GM12878 (cell line): ENCODE measurements at regions not wholly inside any gene's neighbourhood (a gene's known extent, or its start where the extent isn't known, plus 50 kb on each side); places are given as distances from the start of the nearest gene placed in this dataset.

Experiments
- BHLHE40 ChIP-seq, 2 experiments: fragments of 450-650 bp in 1 of 2; IDR thresholded peaks; 2 replicates each; pipeline ENCODE4 v1.6.1; 2011 to 2017; ENCODE audit warnings: low read depth in 2 of 2, borderline replicate concordance in 1 of 2, improper control_type of control experiment in 1 of 2, low read length in 1 of 2, mild to moderate bottlenecking in 1 of 2
- FOXK2 ChIP-seq: fragments of 450-650 bp; IDR thresholded peaks from 2 replicates; pipeline ENCODE4 v1.6.1; 2017; ENCODE audit warnings: mild to moderate bottlenecking, moderate library complexity
- POLR2A ChIP-seq: IDR thresholded peaks from 2 replicates; pipeline ENCODE4 v1.6.1; 2011; ENCODE audit warnings: low read depth, mild to moderate bottlenecking, low read length
- RELA ChIP-seq: fragments of 450-650 bp; IDR thresholded peaks from 2 replicates; pipeline ENCODE4 v1.8.0; 2014; ENCODE audit warnings: borderline replicate concordance; ENCODE audit not compliant: partially characterized antibody
- RFX5 ChIP-seq: IDR thresholded peaks from 2 replicates; pipeline ENCODE4 v1.6.1; 2011; ENCODE audit warnings: low read depth, low read length, improper control_type of control experiment
- SPI1 ChIP-seq: IDR thresholded peaks from 2 replicates; pipeline ENCODE4 v1.6.1; 2011; ENCODE audit warnings: low read depth, mild to moderate bottlenecking, low read length, moderate library complexity, borderline replicate concordance; ENCODE audit not compliant: insufficient read depth
- TAF1 ChIP-seq: IDR thresholded peaks from 2 replicates; pipeline ENCODE4 v1.6.1; 2011; ENCODE audit warnings: mild to moderate bottlenecking, low read depth, low read length, borderline replicate concordance
- ZZZ3 ChIP-seq: IDR thresholded peaks from 2 replicates; pipeline ENCODE4 v1.6.1; 2011; ENCODE audit warnings: low read depth; ENCODE audit not compliant: control insufficient read depth, insufficient read length
- TF ChIP-seq, protein P1 (sequence below): IDR thresholded peaks from 2 replicates; pipeline ENCODE4 v1.6.1; 2011; ENCODE audit warnings: low read depth, mild to moderate bottlenecking, low read length, moderate library complexity, borderline replicate concordance; ENCODE audit errors: extremely low read depth
- TF ChIP-seq, protein P2 (sequence below), 3 experiments: IDR thresholded peaks in 2 of 3; conservative IDR thresholded peaks in 1 of 3; 2 replicates each; pipeline ENCODE4 v1.5.1; 2011; ENCODE audit warnings: low read depth in 3 of 3, low read length in 3 of 3, mild to moderate bottlenecking in 3 of 3, control low read depth in 2 of 3, moderate library complexity in 2 of 3, inconsistent platforms in 1 of 3, mixed read lengths in 1 of 3; ENCODE audit not compliant: control insufficient read depth in 2 of 3, insufficient read depth in 1 of 3; ENCODE audit errors: extremely low read depth in 1 of 3
- TF ChIP-seq, protein P3 (sequence below): IDR thresholded peaks from 2 replicates; pipeline ENCODE4 v1.6.1; 2012; ENCODE audit warnings: low read depth, low read length, improper control_type of control experiment
- TF ChIP-seq, protein P4 (sequence below): fragments of 450-650 bp; IDR thresholded peaks from 2 replicates; pipeline ENCODE4 v1.6.1; 2016; ENCODE audit warnings: mild to moderate bottlenecking
- TF ChIP-seq, protein P5 (sequence below): IDR thresholded peaks from 2 replicates; pipeline ENCODE4 v1.6.1; 2012; ENCODE audit warnings: low read length, inconsistent platforms

DNA sequence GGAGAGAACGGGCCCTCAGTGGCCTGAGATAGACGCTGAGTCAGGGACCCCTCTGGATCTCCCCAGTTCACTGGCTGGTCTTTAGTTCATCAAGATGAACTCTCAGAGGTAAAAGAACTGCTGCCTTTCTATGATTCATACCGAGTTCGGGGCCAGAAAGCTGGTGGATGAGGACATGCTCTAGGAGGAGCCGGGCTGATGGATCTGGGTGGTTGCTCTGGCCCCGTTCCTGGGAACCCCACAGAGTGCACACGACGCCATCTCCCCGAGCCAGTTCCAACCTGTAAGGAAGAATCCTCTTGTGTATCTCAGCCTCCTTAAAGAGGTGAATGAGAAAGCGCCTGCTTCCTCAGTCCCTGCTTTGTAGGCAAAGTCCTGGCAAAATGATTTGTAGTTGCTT is 142.6 kb upstream of the PDE10A start:
- TF ChIP-seq RFX5 (no peak), TAF1 (no peak), BHLHE40 (IDR thresholded peaks at IDR 0.05; ENCODE audit: borderline replicate concordance in 1 of 2, low read depth in 2 of 2, low read length in 1 of 2) (no peak), FOXK2 (no peak), SPI1 (no peak), POLR2A (no peak), RELA (no peak), ZZZ3 (no peak)
- TF ChIP-seq, protein P1, sequence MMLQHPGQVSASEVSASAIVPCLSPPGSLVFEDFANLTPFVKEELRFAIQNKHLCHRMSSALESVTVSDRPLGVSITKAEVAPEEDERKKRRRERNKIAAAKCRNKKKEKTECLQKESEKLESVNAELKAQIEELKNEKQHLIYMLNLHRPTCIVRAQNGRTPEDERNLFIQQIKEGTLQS, result no peak
- TF ChIP-seq, protein P2, sequence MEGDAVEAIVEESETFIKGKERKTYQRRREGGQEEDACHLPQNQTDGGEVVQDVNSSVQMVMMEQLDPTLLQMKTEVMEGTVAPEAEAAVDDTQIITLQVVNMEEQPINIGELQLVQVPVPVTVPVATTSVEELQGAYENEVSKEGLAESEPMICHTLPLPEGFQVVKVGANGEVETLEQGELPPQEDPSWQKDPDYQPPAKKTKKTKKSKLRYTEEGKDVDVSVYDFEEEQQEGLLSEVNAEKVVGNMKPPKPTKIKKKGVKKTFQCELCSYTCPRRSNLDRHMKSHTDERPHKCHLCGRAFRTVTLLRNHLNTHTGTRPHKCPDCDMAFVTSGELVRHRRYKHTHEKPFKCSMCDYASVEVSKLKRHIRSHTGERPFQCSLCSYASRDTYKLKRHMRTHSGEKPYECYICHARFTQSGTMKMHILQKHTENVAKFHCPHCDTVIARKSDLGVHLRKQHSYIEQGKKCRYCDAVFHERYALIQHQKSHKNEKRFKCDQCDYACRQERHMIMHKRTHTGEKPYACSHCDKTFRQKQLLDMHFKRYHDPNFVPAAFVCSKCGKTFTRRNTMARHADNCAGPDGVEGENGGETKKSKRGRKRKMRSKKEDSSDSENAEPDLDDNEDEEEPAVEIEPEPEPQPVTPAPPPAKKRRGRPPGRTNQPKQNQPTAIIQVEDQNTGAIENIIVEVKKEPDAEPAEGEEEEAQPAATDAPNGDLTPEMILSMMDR (IDR thresholded peaks at IDR 0.05 in 2 of 3, conservative IDR thresholded peaks at IDR 0.05 in 1 of 3; ENCODE audit: control insufficient read depth in 2 of 3, extremely low read depth in 1 of 3, insufficient read depth in 1 of 3, low read depth in 3 of 3, low read length in 3 of 3), result no peak
- TF ChIP-seq, protein P3, sequence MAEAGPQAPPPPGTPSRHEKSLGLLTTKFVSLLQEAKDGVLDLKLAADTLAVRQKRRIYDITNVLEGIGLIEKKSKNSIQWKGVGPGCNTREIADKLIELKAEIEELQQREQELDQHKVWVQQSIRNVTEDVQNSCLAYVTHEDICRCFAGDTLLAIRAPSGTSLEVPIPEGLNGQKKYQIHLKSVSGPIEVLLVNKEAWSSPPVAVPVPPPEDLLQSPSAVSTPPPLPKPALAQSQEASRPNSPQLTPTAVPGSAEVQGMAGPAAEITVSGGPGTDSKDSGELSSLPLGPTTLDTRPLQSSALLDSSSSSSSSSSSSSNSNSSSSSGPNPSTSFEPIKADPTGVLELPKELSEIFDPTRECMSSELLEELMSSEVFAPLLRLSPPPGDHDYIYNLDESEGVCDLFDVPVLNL, result no peak
- TF ChIP-seq, protein P4, sequence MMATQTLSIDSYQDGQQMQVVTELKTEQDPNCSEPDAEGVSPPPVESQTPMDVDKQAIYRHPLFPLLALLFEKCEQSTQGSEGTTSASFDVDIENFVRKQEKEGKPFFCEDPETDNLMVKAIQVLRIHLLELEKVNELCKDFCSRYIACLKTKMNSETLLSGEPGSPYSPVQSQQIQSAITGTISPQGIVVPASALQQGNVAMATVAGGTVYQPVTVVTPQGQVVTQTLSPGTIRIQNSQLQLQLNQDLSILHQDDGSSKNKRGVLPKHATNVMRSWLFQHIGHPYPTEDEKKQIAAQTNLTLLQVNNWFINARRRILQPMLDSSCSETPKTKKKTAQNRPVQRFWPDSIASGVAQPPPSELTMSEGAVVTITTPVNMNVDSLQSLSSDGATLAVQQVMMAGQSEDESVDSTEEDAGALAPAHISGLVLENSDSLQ, result no peak
- TF ChIP-seq, protein P5, sequence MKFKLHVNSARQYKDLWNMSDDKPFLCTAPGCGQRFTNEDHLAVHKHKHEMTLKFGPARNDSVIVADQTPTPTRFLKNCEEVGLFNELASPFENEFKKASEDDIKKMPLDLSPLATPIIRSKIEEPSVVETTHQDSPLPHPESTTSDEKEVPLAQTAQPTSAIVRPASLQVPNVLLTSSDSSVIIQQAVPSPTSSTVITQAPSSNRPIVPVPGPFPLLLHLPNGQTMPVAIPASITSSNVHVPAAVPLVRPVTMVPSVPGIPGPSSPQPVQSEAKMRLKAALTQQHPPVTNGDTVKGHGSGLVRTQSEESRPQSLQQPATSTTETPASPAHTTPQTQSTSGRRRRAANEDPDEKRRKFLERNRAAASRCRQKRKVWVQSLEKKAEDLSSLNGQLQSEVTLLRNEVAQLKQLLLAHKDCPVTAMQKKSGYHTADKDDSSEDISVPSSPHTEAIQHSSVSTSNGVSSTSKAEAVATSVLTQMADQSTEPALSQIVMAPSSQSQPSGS, result no peak
